ENCODE measurements at regions not wholly inside any gene's neighbourhood (a gene's known extent, or its start where the extent isn't known, plus 50 kb on each side); places are given as distances from the start of the nearest gene placed in this dataset.

GRCh38 chr12:102781117-102781516 is 135.9 kb downstream of the PAH start:
- DNase-seq: no peak

- no peak for DNase-seq
Measured at GRCh38 chr12:102776041-102776440, 141.0 kb downstream of the PAH start.

- DNase-seq: peak in 1 of 2 experiments; percentile 24
Measured at GRCh38 chr12:102769323-102769916, 147.6 kb downstream of the PAH start.

GRCh38 chr12:102766961-102767360 is 150.1 kb downstream of the PAH start:
- no peak for DNase-seq

- no peak for DNase-seq
Measured at GRCh38 chr12:102765736-102766135, 151.3 kb downstream of the PAH start.

GRCh38 chr12:102763471-102763870 is 153.6 kb downstream of the PAH start:
- no peak for DNase-seq

- no peak for DNase-seq
Measured at GRCh38 chr12:102763061-102763460, 154.0 kb downstream of the PAH start.

- DNase-seq: no peak
Measured at GRCh38 chr12:102760322-102760721, 156.7 kb downstream of the PAH start.

- no peak for DNase-seq
Measured at GRCh38 chr12:102759466-102759865, 157.6 kb downstream of the PAH start.

- DNase-seq: no peak
Measured at GRCh38 chr12:102757882-102758226, 159.2 kb downstream of the PAH start.

- no peak for DNase-seq
Measured at GRCh38 chr12:102757154-102757881, 159.7 kb downstream of the PAH start.

GRCh38 chr12:102756530-102756929 is 160.5 kb downstream of the PAH start:
- no peak for DNase-seq

- DNase-seq: no peak
Measured at GRCh38 chr12:102755266-102755665, 161.8 kb downstream of the PAH start.

- DNase-seq: no peak
Measured at GRCh38 chr12:102753802-102754201, 163.2 kb downstream of the PAH start.

- no peak for DNase-seq
Measured at GRCh38 chr12:102748704-102749103, 168.3 kb downstream of the PAH start.

- no peak for DNase-seq
Measured at GRCh38 chr12:102746963-102747362, 170.1 kb downstream of the PAH start.

GRCh38 chr12:102745971-102746600 is 171.0 kb downstream of the PAH start:
- DNase-seq: no peak

- DNase-seq: no peak
Measured at GRCh38 chr12:102741196-102741595, 175.8 kb downstream of the PAH start.

- DNase-seq: peak in 1 of 2 experiments; percentile 4
Measured at GRCh38 chr12:102740141-102740955, 176.7 kb downstream of the PAH start.

GRCh38 chr12:102736328-102736727 is 180.7 kb downstream of the PAH start:
- no peak for DNase-seq

- DNase-seq: no peak
Measured at GRCh38 chr12:102735104-102735503, 181.9 kb downstream of the PAH start.

- no peak for DNase-seq
Measured at GRCh38 chr12:102730996-102731395, 186.0 kb downstream of the PAH start.

- no peak for DNase-seq
Measured at GRCh38 chr12:102728506-102729242, 188.4 kb downstream of the PAH start.
